ENCODE measurements at regions not wholly inside any gene's neighbourhood (a gene's known extent, or its start where the extent isn't known, plus 50 kb on each side); places are given as distances from the start of the nearest gene placed in this dataset.
"Not testable (repeated sequence)": the region's sequence is repeated elsewhere in the genome, so short reads cannot be mapped to it uniquely, and the experiment has no call there.

- no peak for DNase-seq (ENCODE audit: low spot score)
- no peak for TF ChIP-seq CTCF (IDR thresholded peaks at IDR 0.05)
- no peak overlapping the region for H3K27ac ChIP-seq
Measured at GRCh38 chr11:38130976-38131375, 1532.9 kb upstream of the RAG2 start.

GRCh38 chr11:38130514-38130913 lies 1532.5 kb upstream of the RAG2 start:
- no peak overlapping the region for H3K27ac ChIP-seq
- TF ChIP-seq CTCF (IDR thresholded peaks at IDR 0.05) = no peak

More at GRCh38 chr11:38130976-38131375, 1532.9 kb upstream of the RAG2 start:
- H3K4me3 ChIP-seq = no peak overlapping the region

GRCh38 chr11:38123673-38124072 lies 1525.6 kb upstream of the RAG2 start:
- H3K27ac ChIP-seq = no peak overlapping the region
- no peak overlapping the region for H3K4me3 ChIP-seq
- DNase-seq (ENCODE audit: low spot score) = no peak
- no peak for TF ChIP-seq CTCF (IDR thresholded peaks at IDR 0.05)

More at GRCh38 chr11:38130514-38130913, 1532.5 kb upstream of the RAG2 start:
- DNase-seq (ENCODE audit: low spot score) = no peak
- no peak overlapping the region for H3K4me3 ChIP-seq

GRCh38 chr11:38116616-38117015 lies 1518.6 kb upstream of the RAG2 start:
- H3K4me3 ChIP-seq; H3K27ac ChIP-seq; DNase-seq (ENCODE audit: low spot score): not testable (repeated sequence)

- H3K4me3 ChIP-seq; H3K27ac ChIP-seq; DNase-seq (ENCODE audit: low spot score): not testable (repeated sequence)
Measured at GRCh38 chr11:38115381-38115780, 1517.3 kb upstream of the RAG2 start.

- no peak overlapping the region for H3K27ac ChIP-seq
- H3K4me3 ChIP-seq = no peak overlapping the region
- no peak for DNase-seq (ENCODE audit: low spot score)
- no peak for TF ChIP-seq CTCF (IDR thresholded peaks at IDR 0.05)
Measured at GRCh38 chr11:38100836-38101462, 1502.9 kb upstream of the RAG2 start.

- no peak overlapping the region for H3K4me3 ChIP-seq
- no peak for DNase-seq (ENCODE audit: low spot score)
- TF ChIP-seq CTCF (IDR thresholded peaks at IDR 0.05) = no peak
- H3K27ac ChIP-seq = no peak overlapping the region
Measured at GRCh38 chr11:38095268-38095667, 1497.2 kb upstream of the RAG2 start.

- Histone ChIP-seq H3K27ac (no peak overlapping the region), H3K4me3 (no peak overlapping the region)
- no peak for TF ChIP-seq CTCF (IDR thresholded peaks at IDR 0.05)
- no peak for DNase-seq (ENCODE audit: low spot score)
Measured at GRCh38 chr11:38089726-38090125, 1491.7 kb upstream of the RAG2 start.

Measured in coronary artery (tissue), 2 donors.